SK-N-SH (cell line): ENCODE measurements at regions not wholly inside any gene's neighbourhood (a gene's known extent, or its start where the extent isn't known, plus 50 kb on each side); places are given as distances from the start of the nearest gene placed in this dataset.

Experiments used
- EZH2phosphoT487 ChIP-seq: fragments of 200-600 bp; sonication (generic); IDR thresholded peaks from 2 replicates; pipeline ENCODE4 v1.6.1; 2017; ENCODE audit warnings: low read depth, mixed run types, mild to moderate bottlenecking, antibody characterized with exemption, moderate library complexity, borderline replicate concordance
- MXI1 ChIP-seq: IDR thresholded peaks from 2 replicates; pipeline ENCODE4 v1.6.1; 2012; ENCODE audit warnings: mild to moderate bottlenecking, low read depth, low read length, improper control_type of control experiment
- YY1 ChIP-seq: IDR thresholded peaks from 2 replicates; pipeline ENCODE4 v1.4.0; 2012; ENCODE audit warnings: low read depth, mild to moderate bottlenecking
- TF ChIP-seq, protein P1 (sequence below): fragments of 200-600 bp; sonication (generic); IDR thresholded peaks from 2 replicates; pipeline ENCODE4 v1.6.1; 2017; ENCODE audit warnings: antibody characterized with exemption, mild to moderate bottlenecking, moderate library complexity
- TF ChIP-seq, protein P2 (sequence below): IDR thresholded peaks from 2 replicates; pipeline ENCODE4; 2012
- TF ChIP-seq, protein P3 (sequence below): IDR thresholded peaks from 2 replicates; pipeline ENCODE4 v1.4.0; 2012; ENCODE audit warnings: low read depth

DNA sequence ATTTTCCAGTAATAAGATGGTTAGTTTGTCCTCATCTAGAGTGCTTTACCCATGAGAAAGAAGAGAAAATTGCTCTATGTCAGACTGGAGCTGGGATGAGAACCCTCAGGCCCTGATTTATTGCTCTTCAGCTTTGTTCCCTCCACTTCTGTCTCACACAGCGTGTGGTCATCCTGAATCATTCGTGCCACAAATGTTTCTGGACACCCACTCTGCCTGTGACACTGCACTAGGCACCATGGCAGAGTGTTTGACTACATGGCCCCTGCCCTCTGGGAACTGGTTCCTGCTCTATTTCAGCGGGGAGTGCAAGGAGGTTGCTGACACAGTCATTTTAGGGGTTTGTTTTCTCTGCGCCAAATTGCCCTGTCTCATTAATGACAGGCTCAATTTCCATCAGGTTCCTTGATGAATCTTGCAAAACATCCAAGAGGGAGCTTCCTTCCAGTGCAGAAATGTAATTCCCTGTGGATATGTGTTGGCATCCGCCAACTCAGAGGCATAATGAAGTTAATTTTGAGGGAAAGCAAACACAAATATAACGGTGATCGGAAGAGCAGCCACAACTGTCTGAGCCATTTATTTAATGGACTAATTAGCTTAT lies 207.5 kb downstream of the CLIC5 start:
- TF ChIP-seq YY1 (no peak), EZH2phosphoT487 (no peak), MXI1 (no peak)
- TF ChIP-seq, protein P1, sequence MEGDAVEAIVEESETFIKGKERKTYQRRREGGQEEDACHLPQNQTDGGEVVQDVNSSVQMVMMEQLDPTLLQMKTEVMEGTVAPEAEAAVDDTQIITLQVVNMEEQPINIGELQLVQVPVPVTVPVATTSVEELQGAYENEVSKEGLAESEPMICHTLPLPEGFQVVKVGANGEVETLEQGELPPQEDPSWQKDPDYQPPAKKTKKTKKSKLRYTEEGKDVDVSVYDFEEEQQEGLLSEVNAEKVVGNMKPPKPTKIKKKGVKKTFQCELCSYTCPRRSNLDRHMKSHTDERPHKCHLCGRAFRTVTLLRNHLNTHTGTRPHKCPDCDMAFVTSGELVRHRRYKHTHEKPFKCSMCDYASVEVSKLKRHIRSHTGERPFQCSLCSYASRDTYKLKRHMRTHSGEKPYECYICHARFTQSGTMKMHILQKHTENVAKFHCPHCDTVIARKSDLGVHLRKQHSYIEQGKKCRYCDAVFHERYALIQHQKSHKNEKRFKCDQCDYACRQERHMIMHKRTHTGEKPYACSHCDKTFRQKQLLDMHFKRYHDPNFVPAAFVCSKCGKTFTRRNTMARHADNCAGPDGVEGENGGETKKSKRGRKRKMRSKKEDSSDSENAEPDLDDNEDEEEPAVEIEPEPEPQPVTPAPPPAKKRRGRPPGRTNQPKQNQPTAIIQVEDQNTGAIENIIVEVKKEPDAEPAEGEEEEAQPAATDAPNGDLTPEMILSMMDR, result no peak
- TF ChIP-seq, protein P2, sequence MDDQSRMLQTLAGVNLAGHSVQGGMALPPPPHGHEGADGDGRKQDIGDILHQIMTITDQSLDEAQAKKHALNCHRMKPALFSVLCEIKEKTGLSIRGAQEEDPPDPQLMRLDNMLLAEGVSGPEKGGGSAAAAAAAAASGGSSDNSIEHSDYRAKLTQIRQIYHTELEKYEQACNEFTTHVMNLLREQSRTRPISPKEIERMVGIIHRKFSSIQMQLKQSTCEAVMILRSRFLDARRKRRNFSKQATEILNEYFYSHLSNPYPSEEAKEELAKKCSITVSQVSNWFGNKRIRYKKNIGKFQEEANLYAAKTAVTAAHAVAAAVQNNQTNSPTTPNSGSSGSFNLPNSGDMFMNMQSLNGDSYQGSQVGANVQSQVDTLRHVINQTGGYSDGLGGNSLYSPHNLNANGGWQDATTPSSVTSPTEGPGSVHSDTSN, result no peak
- TF ChIP-seq, protein P3, sequence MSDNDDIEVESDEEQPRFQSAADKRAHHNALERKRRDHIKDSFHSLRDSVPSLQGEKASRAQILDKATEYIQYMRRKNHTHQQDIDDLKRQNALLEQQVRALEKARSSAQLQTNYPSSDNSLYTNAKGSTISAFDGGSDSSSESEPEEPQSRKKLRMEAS, result no peak
